GM12878 (cell line): ENCODE measurements at regions not wholly inside any gene's neighbourhood (a gene's known extent, or its start where the extent isn't known, plus 50 kb on each side); places are given as distances from the start of the nearest gene placed in this dataset.

ENCODE experiments used
- ATAC-seq: fragments of 200-7000 bp; cut with Tn5 transposase; 3 replicates; pipeline ENCODE4 v1.9.1; 2020; ENCODE audit warnings: mild to moderate bottlenecking, moderate library complexity
- BruUV-seq: library from RNA; stranded (reverse); fragments of 400-500 nt; replicated peaks from 2 replicates; lab custom pipeline; 2021; lab: Mats Ljungman, UMichigan
- CTCF ChIA-PET: fragments of 300-600 bp; sonication (Branson Sonifier 250); formaldehyde crosslinking; extraction: SDS; loops from one replicate; lab custom pipeline; 2021; ENCODE audit warnings: inconsistent platforms; lab: Yijun Ruan, JAX
- POLR2A ChIA-PET: fragments of 350-600 bp; formaldehyde crosslinking; extraction: SDS; loops from one replicate; lab custom pipeline; 2021; ENCODE audit warnings: inconsistent platforms; lab: Charles Lee
- RAD21 ChIA-PET: fragments of 300-600 bp; sonication (Branson Sonifier 250); formaldehyde crosslinking; loops from one replicate; lab custom pipeline; 2023; ENCODE audit warnings: antibody characterized with exemption; ENCODE audit not compliant: unreplicated experiment; lab: Charles Lee
- SMC1A ChIA-PET: fragments of 300-600 bp; sonication (Branson Sonifier 250); formaldehyde crosslinking; loops from one replicate; lab custom pipeline; 2023; ENCODE audit not compliant: unreplicated experiment, uncharacterized antibody; lab: Charles Lee
- DNase-seq: peaks from one replicate; pipeline ENCODE4 v3.0.0-alpha.2; 2011; ENCODE audit warnings: low read depth, low spot score
- FAIRE-seq: peaks from 3 replicates; lab custom pipeline; 2011; peaks lifted over from hg19 to GRCh38; lab: Jason Lieb, UNC
- H2AFZ ChIP-seq: 2 replicates; pipeline ENCODE4 v1.6.0; 2011; ENCODE audit warnings: low read depth, low read length, control low read depth; ENCODE audit not compliant: control insufficient read depth
- H3K27ac ChIP-seq: 2 replicates; pipeline ENCODE4 v1.5.1; 2011; ENCODE audit warnings: control low read depth; ENCODE audit not compliant: control insufficient read depth, insufficient read depth
- H3K27me3 ChIP-seq, 2 experiments: replicated peaks in 1 of 2; 2 replicates each; pipeline versions ENCODE4 v1.6.0 to v1.6.1; 2011; ENCODE audit warnings: low read length in 1 of 2; ENCODE audit not compliant: control insufficient read depth in 2 of 2, insufficient read depth in 2 of 2
- H3K36me3 ChIP-seq, 2 experiments: 2 replicates each; pipeline ENCODE4 v1.5.1; 2011; ENCODE audit warnings: low read length in 1 of 2; ENCODE audit not compliant: control insufficient read depth in 2 of 2, insufficient read depth in 2 of 2
- H3K4me1 ChIP-seq: 2 replicates; pipeline ENCODE4 v1.6.1; 2011; ENCODE audit warnings: mild to moderate bottlenecking, low read length, moderate library complexity, mixed read lengths; ENCODE audit not compliant: control insufficient read depth, insufficient read depth
- H3K4me2 ChIP-seq: 2 replicates; pipeline ENCODE4 v1.6.0; 2011; ENCODE audit warnings: control low read depth; ENCODE audit not compliant: control insufficient read depth, insufficient read depth
- H3K4me3 ChIP-seq: fragments of 200-600 bp; sonication (generic); 2 replicates; pipeline ENCODE4 v1.5.1; 2016
- H3K79me2 ChIP-seq: 2 replicates; pipeline ENCODE4 v1.6.0; 2011; ENCODE audit warnings: low read length; ENCODE audit not compliant: control insufficient read depth, insufficient read depth
- H3K9ac ChIP-seq: 2 replicates; pipeline ENCODE4 v1.8.0; 2011; ENCODE audit warnings: low read length, control low read depth, mixed read lengths; ENCODE audit not compliant: control insufficient read depth, insufficient read depth
- H3K9me3 ChIP-seq: replicated peaks from 3 replicates; pipeline ENCODE4 v1.5.1; 2011; ENCODE audit warnings: mild to moderate bottlenecking, low read length; ENCODE audit not compliant: control insufficient read depth, insufficient read depth
- H4K20me1 ChIP-seq: 2 replicates; pipeline ENCODE4 v1.6.0; 2011; ENCODE audit not compliant: control insufficient read depth, insufficient read depth
- CUX1 ChIP-seq: IDR thresholded peaks from 2 replicates; pipeline ENCODE4 v1.6.1; 2012; ENCODE audit warnings: improper control_type of control experiment, low read depth, low read length; ENCODE audit not compliant: insufficient replicate concordance
- FOS ChIP-seq: IDR thresholded peaks from 3 replicates; pipeline ENCODE4 v1.6.1; 2011; ENCODE audit warnings: borderline replicate concordance; ENCODE audit not compliant: insufficient read length; ENCODE audit errors: extremely low read depth
- JUND ChIP-seq: IDR thresholded peaks from 2 replicates; pipeline ENCODE4 v1.6.1; 2012; ENCODE audit warnings: low read depth, mild to moderate bottlenecking, low read length, improper control_type of control experiment, moderate library complexity
- MEF2B ChIP-seq: fragments of 450-650 bp; IDR thresholded peaks from 2 replicates; pipeline ENCODE4 v1.6.1; 2018; ENCODE audit warnings: mild to moderate bottlenecking, moderate library complexity; ENCODE audit not compliant: partially characterized antibody, poor library complexity, severe bottlenecking
- MXI1 ChIP-seq: fragments of 150-350 bp; IDR thresholded peaks from 2 replicates; pipeline ENCODE4 v1.6.1; 2011; ENCODE audit warnings: low read depth, mild to moderate bottlenecking, inconsistent platforms, low read length, improper control_type of control experiment
- RAD21 ChIP-seq: IDR thresholded peaks from 2 replicates; pipeline ENCODE4 v1.6.1; 2011; ENCODE audit warnings: mild to moderate bottlenecking, low read depth, low read length, moderate library complexity; ENCODE audit not compliant: insufficient read depth
- SMC3 ChIP-seq: IDR thresholded peaks from 2 replicates; pipeline ENCODE4 v1.6.1; 2011; ENCODE audit warnings: low read length, improper control_type of control experiment, borderline replicate concordance
- SP1 ChIP-seq: IDR thresholded peaks from one replicate; pipeline ENCODE4 v1.6.1; 2011; ENCODE audit warnings: low read depth, low read length
- TARDBP ChIP-seq: IDR thresholded peaks from 2 replicates; pipeline ENCODE4 v1.6.1; 2016; ENCODE audit warnings: borderline replicate concordance
- TBL1XR1 ChIP-seq: IDR thresholded peaks from 2 replicates; pipeline ENCODE4 v1.6.1; 2012; ENCODE audit warnings: low read depth, low read length, improper control_type of control experiment
- USF1 ChIP-seq: IDR thresholded peaks from 2 replicates; pipeline ENCODE4 v1.6.1; 2011; ENCODE audit warnings: borderline replicate concordance, low read depth, mild to moderate bottlenecking, moderate library complexity, mixed read lengths, low read length; ENCODE audit not compliant: insufficient read depth; ENCODE audit errors: extremely low read length
- ZNF207 ChIP-seq: fragments of 450-650 bp; IDR thresholded peaks from 2 replicates; pipeline ENCODE4 v1.6.1; 2014; ENCODE audit warnings: antibody characterized with exemption, mild to moderate bottlenecking, borderline replicate concordance
- WGBS: methylation state at CpG from one replicate; pipeline ENCODE4 v1.1.6; 2016; ENCODE audit warnings: low lambda C conversion rate; ENCODE audit not compliant: insufficient replicate concordance, insufficient coverage; ENCODE audit errors: missing lambda C conversion rate; 5-methylcytosine and 5-hydroxymethylcytosine counted together
- in situ Hi-C: fragments of 300-500 bp; cut with MboI; formaldehyde crosslinking; loops from 9 replicates; pipeline ENCODE4 v1.14.3; 2018; ENCODE audit warnings: mixed read lengths
- intact Hi-C: fragments of 100-400 bp; cut with micrococcal nuclease; formaldehyde crosslinking; loops from one replicate; pipeline ENCODE4 v1.14.2; 2022; ENCODE audit not compliant: unreplicated experiment

DNA sequence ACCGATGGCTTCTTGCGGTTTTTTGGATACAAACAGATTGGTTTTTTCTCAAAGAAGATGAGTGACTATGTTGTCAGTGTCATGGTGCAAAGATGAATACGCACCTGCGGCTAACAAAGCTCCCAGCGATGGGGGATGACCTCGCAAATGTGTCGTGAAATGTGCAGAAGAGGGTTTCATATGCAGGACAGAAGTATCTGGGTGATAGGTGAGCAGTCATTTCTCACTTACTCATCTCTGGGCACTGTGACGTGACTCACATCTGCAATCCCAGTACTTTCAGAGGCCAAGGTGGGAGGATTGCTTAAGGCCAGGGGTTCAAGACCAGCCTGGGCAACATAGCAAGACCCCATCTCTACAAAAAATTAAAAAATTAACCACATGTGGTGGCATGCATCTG is 216.3 kb downstream of the ERMARD start:
- ATAC-seq = no peak
- 0% methylated on average over 8 of the region's 8 CpGs for WGBS

DNA sequence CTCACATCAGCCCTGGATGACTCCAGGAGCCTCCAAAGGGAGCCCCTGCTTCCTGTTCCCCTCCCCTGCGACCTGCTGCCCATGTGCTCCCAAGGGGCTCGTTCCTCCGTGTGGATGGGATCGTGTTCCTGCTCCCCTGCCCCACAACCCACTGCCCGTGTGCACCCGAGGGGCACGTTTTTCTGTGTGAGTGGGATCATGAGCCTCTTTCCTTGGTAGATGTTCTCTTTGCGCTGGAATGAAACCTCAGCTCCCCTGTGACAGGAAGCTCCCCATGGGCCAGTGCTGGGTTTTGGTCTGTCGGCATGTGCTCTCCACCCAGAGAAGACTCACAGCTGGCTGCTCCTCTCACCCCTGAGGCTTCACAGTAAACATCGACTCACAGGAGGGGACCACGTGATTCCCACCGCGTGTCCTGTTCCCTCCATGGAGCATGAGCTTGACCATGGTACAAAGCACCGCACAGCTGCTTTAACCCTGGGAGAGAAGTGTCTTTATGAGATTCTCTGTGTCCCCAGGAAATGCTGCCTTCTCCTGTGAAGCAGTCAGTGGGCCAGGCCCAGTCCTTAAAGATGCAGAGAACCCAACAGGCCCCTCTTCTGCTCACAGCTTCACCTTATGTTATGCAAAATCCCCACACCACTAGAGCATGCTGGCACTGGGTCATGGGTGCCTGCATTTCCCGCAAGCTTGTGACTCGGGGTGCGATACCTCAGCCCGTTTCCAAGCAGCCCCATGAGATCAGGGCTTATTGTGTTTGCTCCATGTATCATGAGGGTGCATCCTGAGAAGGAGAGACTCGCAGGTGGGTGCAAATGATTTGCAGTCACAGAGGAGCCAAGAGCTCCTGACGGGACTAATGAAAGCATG is 215.1 kb downstream of the ERMARD start:
- DNase-seq = no peak
- FAIRE-seq = no peak
- CTCF ChIA-PET = no interaction called here
- no peaks in the 10 kb centered on the region for H3K36me3 ChIP-seq
- H3K79me2 ChIP-seq = no peaks in the 10 kb centered on the region
- H3K27ac ChIP-seq = no peak overlapping the region
- no peak overlapping the region for H3K4me2 ChIP-seq
- no peaks in the 10 kb centered on the region; the same call in 2 of the 3 replicates for H3K9me3 ChIP-seq
- H2AFZ ChIP-seq = no peak overlapping the region
- no peak overlapping the region for H3K4me3 ChIP-seq
- no peaks in the 10 kb centered on the region for H4K20me1 ChIP-seq
- no TSS peak for BruUV-seq
- POLR2A ChIA-PET = no interaction called here
- WGBS = 14% methylated on average over 20 of the region's 20 CpGs
- RAD21 ChIA-PET = no interaction called here
- H3K27me3 ChIP-seq = no peaks in the 10 kb centered on the region
- intact Hi-C loops (no loop called here), in situ Hi-C loops (no loop called here)
- SMC1A ChIA-PET = interaction anchor here (0.8 kb wide), 1 partner anchor 40 kb away, joined by 3 read pairs; no protein-coding TSS in a partner anchor
- no peaks in the 10 kb centered on the region for H3K4me1 ChIP-seq
- no peak overlapping the region for H3K9ac ChIP-seq
- ATAC-seq = no peak
- TF ChIP-seq CUX1 (no peak), FOS (no peak), TARDBP (no peak), ZNF207 (no peak)

More for the DNA sequence above, 216.3 kb downstream of the ERMARD start:
- Histone ChIP-seq H3K27ac (no peak overlapping the region), H3K79me2 (no peaks in the 10 kb centered on the region), H2AFZ (no peak overlapping the region), H3K36me3 (no peaks in the 10 kb centered on the region), H3K4me1 (no peaks in the 10 kb centered on the region), H3K27me3 (no peaks in the 10 kb centered on the region), H3K4me3 (no peak overlapping the region), H3K4me2 (no peak overlapping the region), H3K9ac (no peak overlapping the region), H4K20me1 (no peaks in the 10 kb centered on the region), H3K9me3 (no peaks in the 10 kb centered on the region; the same call in 2 of the 3 replicates)
- no TSS peak for BruUV-seq
- ChIA-PET CTCF (no interaction called here), RAD21 (no interaction called here), SMC1A (no interaction called here), POLR2A (no interaction called here)
- TF ChIP-seq JUND (no peak), SMC3 (no peak), MXI1 (no peak), MEF2B (no peak), USF1 (no peak), SP1 (no peak), RAD21 (no peak), TBL1XR1 (no peak)
- FAIRE-seq (no peak), DNase-seq (no peak)
- in situ Hi-C loops (no loop called here), intact Hi-C loops (no loop called here)
